ENCODE measurements at regions not wholly inside any gene's neighbourhood (a gene's known extent, or its start where the extent isn't known, plus 50 kb on each side); places are given as distances from the start of the nearest gene placed in this dataset.

GRCh38 chr9:89970701-89971100 is 365.9 kb downstream of the GADD45G start:
- DNase-seq = no peak
- TF ChIP-seq POLR2A (IDR thresholded peaks at IDR 0.05; ENCODE audit: low read length) = no peak
- no peak for TF ChIP-seq GATA1 (IDR thresholded peaks at IDR 0.05; ENCODE audit: low read depth, low read length)

GRCh38 chr9:89972535-89972934 is 367.7 kb downstream of the GADD45G start:
- TF ChIP-seq GATA1 (IDR thresholded peaks at IDR 0.05; ENCODE audit: low read depth, low read length) = no peak
- no peak for TF ChIP-seq POLR2A (IDR thresholded peaks at IDR 0.05; ENCODE audit: low read length)
- DNase-seq = no peak

- no peak for DNase-seq
- TF ChIP-seq POLR2A (IDR thresholded peaks at IDR 0.05; ENCODE audit: low read length) (no peak), GATA1 (IDR thresholded peaks at IDR 0.05; ENCODE audit: low read depth, low read length) (no peak)
Measured at GRCh38 chr9:89974582-89974981, 369.8 kb downstream of the GADD45G start.

GRCh38 chr9:89975024-89975423 is 370.2 kb downstream of the GADD45G start:
- no peak for TF ChIP-seq GATA1 (IDR thresholded peaks at IDR 0.05; ENCODE audit: low read depth, low read length)
- TF ChIP-seq POLR2A (IDR thresholded peaks at IDR 0.05; ENCODE audit: low read length) = no peak
- no peak for DNase-seq

GRCh38 chr9:89975630-89976029 is 370.8 kb downstream of the GADD45G start:
- no peak for TF ChIP-seq POLR2A (IDR thresholded peaks at IDR 0.05; ENCODE audit: low read length)
- TF ChIP-seq GATA1 (IDR thresholded peaks at IDR 0.05; ENCODE audit: low read depth, low read length) = no peak
- no peak for DNase-seq

GRCh38 chr9:89978185-89978584 is 373.4 kb downstream of the GADD45G start:
- no peak for DNase-seq
- no peak for TF ChIP-seq GATA1 (IDR thresholded peaks at IDR 0.05; ENCODE audit: low read depth, low read length)
- no peak for TF ChIP-seq POLR2A (IDR thresholded peaks at IDR 0.05; ENCODE audit: low read length)

GRCh38 chr9:89980600-89980999 is 375.8 kb downstream of the GADD45G start:
- TF ChIP-seq POLR2A (IDR thresholded peaks at IDR 0.05; ENCODE audit: low read length) = no peak
- DNase-seq = no peak

- TF ChIP-seq POLR2A (IDR thresholded peaks at IDR 0.05; ENCODE audit: low read length) (no peak), GATA1 (IDR thresholded peaks at IDR 0.05; ENCODE audit: low read depth, low read length) (no peak)
- no peak for DNase-seq
Measured at GRCh38 chr9:89982016-89982415, 377.2 kb downstream of the GADD45G start.

GRCh38 chr9:89983411-89983810 is 378.6 kb downstream of the GADD45G start:
- no peak for DNase-seq

GRCh38 chr9:89984214-89984613 is 379.4 kb downstream of the GADD45G start:
- TF ChIP-seq GATA1 (IDR thresholded peaks at IDR 0.05; ENCODE audit: low read depth, low read length) (no peak), POLR2A (IDR thresholded peaks at IDR 0.05; ENCODE audit: low read length) (no peak)
- DNase-seq = no peak

More at GRCh38 chr9:89983411-89983810, 378.6 kb downstream of the GADD45G start:
- TF ChIP-seq GATA1 (IDR thresholded peaks at IDR 0.05; ENCODE audit: low read depth, low read length) = no peak
- TF ChIP-seq POLR2A (IDR thresholded peaks at IDR 0.05; ENCODE audit: low read length) = no peak

GRCh38 chr9:89985068-89985467 is 380.3 kb downstream of the GADD45G start:
- DNase-seq = no peak
- TF ChIP-seq POLR2A (IDR thresholded peaks at IDR 0.05; ENCODE audit: low read length) (no peak), GATA1 (IDR thresholded peaks at IDR 0.05; ENCODE audit: low read depth, low read length) (no peak)

- TF ChIP-seq POLR2A (IDR thresholded peaks at IDR 0.05; ENCODE audit: low read length) = no peak
- no peak for DNase-seq
Measured at GRCh38 chr9:89986190-89986589, 381.4 kb downstream of the GADD45G start.

- TF ChIP-seq POLR2A (IDR thresholded peaks at IDR 0.05; ENCODE audit: low read length) (no peak), GATA1 (IDR thresholded peaks at IDR 0.05; ENCODE audit: low read depth, low read length) (no peak)
- DNase-seq = no peak
Measured at GRCh38 chr9:89988458-89988857, 383.6 kb downstream of the GADD45G start.

GRCh38 chr9:89991204-89991790 is 386.5 kb downstream of the GADD45G start:
- no peak for DNase-seq

GRCh38 chr9:89992326-89993198 is 387.8 kb downstream of the GADD45G start:
- no peak for DNase-seq
- no peak for TF ChIP-seq GATA1 (IDR thresholded peaks at IDR 0.05; ENCODE audit: low read depth, low read length)
- no peak for TF ChIP-seq POLR2A (IDR thresholded peaks at IDR 0.05; ENCODE audit: low read length)

More at GRCh38 chr9:89991204-89991790, 386.5 kb downstream of the GADD45G start:
- TF ChIP-seq POLR2A (IDR thresholded peaks at IDR 0.05; ENCODE audit: low read length) (no peak), GATA1 (IDR thresholded peaks at IDR 0.05; ENCODE audit: low read depth, low read length) (no peak)
